HG03045 (cell line): ENCODE measurements at regions not wholly inside any gene's neighbourhood (a gene's known extent, or its start where the extent isn't known, plus 50 kb on each side); places are given as distances from the start of the nearest gene placed in this dataset.

Experiments
- ATAC-seq: cut with Tn5 transposase; IDR thresholded peaks from one replicate; pipeline ENCODE4 v1.9.1; 2021; ENCODE audit warnings: mild to moderate bottlenecking, moderate library complexity; ENCODE audit not compliant: unreplicated experiment

DNA sequence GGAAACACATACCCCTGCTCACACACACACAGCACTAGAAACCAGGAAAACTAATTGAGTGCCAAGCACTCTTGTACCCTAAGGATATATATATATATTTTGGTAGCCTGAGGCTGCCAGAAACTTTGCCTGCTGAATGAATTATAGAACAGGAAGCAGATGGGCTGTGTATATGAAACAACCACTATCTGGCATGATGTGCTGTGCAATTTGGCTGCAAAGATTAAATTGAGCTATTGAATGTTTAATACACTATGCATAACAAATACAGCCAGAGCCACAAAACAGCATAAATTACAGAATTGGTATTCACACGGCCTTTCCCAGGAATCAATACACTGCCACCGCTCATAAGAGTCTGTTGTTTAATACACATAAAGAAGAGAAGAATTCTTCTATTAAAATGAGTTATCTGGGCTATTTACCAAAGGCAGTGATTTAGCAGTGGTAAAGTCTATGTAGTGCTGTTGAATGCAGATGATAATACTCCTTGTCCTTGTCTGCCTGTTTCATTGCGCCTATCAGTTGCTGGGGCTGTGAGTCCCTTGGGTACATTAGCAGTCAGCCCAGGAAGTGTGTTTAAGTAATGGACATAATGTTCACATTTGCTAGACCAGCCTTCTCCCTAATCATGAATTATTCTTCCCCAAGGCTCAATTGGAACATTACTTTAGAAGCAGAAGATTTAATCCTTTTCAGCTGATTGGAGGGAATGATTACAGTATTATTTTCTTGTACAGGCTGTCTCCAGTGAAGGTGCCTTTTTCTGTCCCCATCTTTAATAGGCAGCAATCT is 294.3 kb downstream of the TLE1 start:
- no peak for ATAC-seq

DNA sequence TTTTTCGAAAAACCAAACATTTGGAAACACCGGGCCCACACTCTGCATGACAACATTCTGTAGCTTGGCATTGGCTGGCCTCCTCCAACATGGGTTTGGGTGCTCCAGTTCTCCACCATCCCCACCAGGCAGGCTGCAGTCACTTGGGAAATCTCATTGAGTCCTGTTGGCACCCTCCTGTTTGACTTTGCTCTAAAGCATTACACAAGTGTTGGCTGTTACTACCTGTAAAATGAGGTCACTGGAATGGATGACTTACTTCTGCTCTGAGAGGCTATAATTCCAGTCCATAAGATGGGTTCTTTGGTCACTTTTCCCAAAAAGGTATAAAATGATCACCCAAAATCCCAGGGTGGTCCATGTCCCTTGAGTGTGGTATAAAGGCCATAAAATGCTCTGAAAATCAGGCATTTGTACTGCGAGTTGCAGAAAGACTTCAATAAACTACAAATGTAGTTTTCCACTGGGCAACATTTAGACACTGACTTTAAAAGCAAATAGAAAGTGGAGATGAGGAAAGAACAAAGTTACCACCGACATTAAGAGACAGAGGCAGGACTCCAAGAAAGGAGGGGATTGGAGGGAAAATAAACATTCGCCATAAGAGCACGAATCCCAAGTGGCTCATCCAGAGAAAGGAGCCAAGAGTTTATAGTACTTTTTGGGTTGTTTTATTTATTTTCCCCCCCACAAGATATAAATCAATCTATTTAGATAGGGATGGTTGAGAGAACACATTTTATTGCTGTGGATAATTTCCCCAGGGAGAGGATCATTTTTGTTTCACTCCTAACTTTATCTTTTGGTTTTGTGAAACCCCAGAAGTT is 295.1 kb downstream of the TLE1 start:
- ATAC-seq, result no peak

DNA sequence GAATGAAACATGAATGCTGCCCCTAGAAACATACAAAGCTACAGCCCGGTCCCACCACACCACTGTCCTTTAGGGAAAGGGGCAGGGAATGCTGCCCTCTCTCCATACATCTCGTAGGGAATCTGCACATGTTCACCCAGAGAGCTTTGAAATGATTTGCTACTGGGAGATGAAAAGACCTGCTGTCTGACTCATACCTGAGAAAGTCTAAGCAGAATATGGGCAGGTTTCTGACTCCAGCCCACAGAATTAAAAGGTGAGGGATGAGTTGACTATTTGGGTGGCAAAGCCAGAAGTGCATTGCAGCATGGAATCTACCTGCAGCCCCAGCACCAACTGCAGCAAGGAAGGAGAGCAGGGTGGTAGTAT is 297.9 kb downstream of the TLE1 start:
- ATAC-seq, result no peak

DNA sequence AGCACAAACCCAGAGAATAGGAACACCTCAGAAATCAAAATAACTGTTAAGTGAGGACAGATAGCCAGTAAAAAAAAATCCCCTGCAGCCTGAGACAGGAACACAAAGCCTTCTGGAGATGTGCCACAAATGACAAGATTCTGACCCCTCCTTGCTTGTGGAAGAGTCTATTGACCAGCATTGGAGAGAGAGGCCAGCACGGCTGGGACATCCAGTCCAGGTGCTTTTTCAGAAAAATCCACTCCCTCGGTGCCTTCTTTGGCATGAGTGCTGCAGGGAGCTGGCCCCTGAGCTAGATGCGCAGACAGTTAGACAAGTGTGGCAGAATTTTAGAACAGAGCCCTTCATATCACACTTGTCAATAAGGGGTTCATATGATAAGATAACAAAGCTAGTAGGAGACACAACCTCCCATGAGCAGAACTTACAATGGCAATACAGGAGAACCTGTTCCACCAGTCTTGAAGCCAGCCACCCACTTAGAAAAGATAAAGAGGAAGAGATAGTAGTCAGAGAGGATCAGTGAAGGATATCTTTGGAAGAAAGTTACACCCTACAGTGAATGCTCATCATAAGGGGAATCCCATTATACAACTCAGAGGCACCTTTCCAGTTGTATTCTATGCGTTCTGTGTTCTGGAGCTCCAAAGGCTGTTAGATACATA is 298.4 kb downstream of the TLE1 start:
- ATAC-seq, result no peak

DNA sequence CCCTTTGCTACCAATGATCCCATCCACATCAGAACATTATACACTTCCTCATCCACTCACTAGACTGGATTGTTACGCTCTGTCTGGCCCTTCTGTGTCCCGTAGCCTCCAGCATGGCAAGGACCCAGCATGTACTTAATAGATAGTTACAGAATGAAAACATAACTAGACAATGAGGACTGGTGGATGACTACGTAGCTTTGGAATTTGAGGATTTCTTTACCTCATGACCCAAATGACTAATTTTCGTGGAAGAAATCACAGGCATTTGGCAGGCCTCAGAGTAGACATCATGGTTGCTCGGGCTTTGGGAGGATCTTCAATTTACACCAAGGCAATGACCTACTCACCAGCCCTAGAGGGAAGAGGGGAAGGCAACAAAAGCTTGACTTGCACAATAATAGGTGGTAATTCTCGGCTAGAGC is 299.8 kb downstream of the TLE1 start:
- no peak for ATAC-seq

DNA sequence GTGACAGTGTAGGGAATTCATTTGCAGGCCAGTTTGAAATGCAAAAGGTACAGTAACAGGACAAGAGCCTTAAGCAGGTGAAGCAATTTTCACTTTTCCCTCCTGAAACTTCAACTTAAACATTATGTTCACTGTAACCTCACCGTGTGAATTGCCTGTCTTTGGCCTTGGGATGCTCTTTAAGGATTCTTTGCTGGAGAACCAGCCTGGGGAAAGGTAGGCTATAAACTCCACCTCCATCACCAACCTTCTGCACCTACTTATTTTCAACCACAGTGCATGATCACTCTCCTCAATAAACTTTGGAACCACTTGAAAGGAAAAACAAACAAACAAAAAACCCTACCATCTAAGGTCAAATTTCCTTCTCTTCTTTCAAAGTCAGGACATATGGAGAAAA is 300.5 kb downstream of the TLE1 start:
- no peak for ATAC-seq

DNA sequence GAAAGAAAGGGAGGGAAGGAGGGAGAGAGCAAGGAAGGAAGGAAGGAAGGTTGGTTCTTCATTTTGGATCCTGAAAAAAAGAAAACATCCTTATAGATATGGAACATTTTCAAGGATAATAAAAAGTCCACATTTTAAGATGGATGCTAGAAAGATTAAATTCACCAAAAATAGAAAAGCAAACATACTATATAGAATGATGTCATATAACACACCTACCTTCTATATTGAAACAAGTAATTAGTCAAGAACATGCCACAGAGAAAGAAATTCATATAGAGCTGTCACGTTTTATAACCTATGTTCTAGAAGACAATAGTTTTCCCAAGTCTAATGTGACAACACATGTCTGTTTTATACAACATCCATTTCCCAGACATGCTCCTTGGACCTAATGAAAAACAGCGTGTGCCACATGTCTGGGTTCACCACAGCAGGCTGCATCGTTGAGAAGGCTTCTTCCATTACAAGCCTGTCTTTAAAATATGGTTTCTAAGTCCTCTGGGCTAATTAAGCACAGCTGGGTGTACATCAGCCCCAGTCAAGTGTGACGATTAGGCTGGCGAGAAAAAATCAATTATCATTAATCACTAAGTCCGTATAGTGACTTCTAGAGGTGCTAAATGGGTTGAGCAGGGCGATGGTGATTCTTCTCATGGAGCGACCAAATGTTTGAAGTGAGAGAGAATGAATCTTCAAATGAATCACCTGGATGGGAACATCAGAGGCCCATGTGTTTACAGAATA is 301.8 kb downstream of the TLE1 start:
- ATAC-seq, result no peak

DNA sequence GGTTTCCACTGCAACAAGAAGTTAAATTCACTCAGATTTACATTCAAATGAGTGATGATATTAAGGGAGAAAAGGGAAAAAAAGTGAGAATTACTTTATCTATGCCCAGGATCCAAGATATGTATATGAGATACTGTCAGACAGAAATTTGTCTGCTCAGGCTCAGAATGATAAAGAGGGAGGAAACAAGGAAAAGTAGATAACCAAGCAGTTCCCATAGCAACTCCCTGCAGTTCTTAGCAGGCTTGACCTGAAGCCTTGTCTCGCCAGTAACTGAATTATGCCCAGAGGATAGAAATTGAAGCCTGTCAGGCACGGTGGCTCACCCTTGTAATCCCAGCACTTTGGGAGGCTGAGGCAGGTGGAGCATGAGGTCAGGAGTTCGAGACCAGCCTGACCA is 304.4 kb downstream of the TLE1 start:
- ATAC-seq, result no peak

DNA sequence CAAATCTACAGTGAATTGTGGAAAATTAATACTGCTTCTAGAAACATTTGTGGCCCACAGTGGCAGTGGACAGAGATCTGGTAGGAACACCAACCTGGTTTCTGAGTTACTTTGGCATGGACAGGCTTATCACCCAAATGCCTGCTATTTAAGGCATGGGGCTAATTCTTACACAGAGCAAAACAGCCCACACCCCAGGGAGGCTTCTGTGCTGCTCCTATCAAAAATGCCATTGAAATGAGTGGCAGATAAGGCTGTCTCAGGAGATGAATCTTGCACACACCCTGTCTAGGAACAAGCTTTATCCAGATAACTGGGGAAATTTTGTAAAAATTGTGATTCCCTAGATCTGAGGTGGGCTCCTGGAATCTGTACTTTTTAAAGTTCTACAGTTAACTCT is 307.1 kb downstream of the TLE1 start:
- no peak for ATAC-seq

DNA sequence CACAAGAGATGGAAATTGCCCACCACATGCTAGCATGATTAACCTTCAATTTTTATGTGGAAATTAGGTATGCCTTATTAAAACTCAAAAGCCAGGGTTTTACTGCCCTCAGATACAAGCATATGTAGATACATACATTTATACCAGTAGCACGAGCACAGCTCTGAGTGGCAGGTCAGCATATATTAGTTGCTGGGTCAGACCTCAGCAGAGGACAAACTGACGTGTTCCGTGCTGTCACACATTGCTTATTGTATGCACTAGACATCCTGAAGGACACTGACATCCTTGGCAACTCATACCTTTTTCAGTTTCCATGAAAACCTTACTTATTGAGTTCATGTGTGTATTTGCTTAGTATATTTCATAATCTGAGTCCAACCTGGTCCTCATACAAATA is 307.7 kb downstream of the TLE1 start:
- ATAC-seq, result no peak

DNA sequence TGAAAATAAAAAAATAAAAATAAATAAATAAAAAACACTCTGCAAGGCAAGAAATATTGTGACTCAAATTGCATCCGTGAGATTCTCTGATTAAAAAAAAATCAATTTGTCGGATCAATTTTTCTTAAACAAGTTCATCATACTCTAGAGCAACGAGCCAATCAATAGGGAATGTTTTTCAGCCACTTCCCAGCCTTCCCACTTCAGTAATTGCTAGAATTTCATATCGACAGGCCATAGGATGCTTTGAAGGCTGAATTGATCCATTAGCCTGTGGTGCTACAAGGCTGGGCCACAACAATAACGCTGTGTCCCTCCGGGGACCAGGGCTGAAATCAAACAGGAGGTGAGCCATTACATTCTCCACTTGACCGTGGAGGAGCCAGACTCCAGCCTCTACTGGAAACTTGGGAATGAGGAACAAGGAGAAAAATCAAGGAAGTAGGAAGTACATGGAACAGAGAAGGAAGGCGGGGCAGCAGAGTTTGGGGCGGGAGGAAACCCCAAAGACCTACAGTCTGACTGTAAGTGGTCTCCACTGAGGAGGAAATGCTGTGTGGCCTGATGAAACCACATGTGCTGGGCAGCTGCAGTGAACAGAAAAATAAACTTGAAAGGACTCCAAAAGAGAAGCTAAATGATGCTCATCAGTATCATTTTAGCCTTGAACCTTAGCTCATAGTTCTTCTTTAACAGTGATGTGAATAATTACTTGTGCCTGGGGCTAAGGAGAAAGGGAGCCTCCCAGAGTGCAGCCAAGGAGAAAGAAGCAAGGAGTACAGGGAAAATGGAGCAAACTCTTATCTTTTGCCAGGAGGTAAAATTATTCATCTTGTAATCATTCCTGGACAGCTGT is 308.6 kb downstream of the TLE1 start:
- no peak for ATAC-seq

DNA sequence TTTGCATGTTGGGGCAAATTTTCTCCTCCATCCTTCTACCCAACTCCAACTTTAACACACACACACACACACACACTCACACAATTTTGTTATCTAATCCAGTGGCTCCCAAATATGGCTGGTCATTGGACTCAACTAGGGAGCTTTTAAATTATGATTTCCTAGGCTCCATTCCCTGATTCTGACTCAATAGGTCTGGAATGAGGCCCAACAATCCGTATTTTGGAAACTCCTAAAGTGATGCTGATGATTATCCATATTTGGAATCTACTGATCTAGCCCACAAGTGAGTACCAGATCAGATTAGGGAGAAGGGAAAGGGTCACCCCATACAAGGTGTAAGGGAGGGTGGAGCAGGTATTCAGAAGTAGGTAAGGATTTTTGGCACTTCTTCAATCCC is 309.7 kb downstream of the TLE1 start:
- no peak for ATAC-seq

DNA sequence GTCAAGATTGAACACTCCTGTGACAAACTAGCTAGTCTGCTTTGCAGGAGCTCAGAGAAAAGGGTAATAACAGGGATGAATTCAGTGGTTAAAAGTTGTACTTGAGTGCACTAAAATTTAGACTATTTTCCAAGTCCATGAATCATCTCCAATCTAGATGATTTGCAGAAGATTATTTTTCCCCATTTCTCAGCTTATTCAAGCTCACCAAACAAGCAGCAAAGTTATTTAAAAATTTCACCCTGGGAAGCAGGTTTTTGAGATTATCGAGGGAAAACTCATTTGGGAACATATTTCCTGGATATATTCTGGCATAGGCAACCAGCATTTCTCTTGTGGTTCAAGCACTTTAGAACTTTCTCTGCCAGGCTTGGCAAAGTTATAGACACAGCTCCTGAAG is 311.4 kb downstream of the TLE1 start:
- no peak for ATAC-seq

DNA sequence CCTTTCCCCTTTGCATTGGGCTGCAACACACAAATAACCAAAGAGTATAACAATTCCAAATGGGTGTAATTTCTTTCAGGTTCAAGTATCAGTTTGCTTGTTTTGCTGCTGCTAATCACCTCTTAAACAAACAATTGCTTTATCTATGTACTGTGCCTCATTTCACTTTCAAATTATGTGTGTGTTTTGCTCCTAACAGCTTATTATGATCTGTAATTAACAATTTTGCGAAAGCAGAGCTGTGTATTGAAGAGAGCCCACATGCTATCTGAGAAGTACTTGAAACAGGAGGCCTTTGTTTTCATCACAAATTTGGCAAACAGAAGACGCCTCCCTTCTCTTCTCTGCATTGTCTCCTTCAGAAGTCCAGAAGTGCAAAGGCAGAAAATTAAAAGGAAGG is 312.0 kb downstream of the TLE1 start:
- ATAC-seq, result no peak

DNA sequence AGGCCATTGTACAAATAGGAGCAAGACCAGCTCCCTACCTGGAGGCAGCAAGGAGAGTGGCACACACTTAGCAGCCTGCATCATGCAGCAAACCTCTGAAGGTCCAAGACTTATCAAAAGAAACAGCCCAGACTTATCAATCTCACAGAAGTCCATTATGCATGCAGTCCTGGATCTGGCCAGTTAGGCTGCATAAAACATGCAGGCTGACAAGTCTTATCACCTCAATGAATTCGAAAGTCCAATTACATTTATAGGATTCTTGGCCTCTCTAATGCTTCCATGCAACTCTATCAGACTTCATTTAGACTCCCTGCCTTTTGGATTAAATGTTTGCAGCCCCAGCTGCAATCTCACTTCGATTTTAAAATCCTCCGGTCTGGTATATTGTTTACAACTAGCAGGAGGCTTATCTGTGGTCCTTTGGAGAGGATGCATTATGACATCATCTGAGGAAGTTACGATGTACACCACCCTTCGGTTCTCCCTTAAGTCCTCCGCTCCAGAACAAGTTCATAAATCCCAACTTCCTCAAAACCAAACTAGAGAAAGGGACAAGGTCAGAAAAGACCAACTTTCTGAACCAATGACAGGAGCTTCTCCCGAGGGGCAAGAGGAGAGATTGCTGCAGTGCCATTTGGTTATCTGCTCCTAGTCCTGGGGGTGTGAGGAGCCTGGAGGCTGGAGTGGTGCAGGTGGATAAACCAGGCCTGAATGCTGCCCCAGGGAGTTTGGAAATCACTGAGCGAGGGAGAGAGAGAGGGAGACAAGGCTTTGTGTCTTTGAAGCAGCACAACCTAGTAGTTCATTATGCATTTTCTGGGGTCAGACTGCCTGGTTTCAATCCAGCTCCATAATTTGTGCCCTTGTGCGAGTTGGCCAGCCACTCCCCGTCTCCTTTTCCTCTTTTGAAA is 313.9 kb downstream of the TLE1 start:
- no peak for ATAC-seq

DNA sequence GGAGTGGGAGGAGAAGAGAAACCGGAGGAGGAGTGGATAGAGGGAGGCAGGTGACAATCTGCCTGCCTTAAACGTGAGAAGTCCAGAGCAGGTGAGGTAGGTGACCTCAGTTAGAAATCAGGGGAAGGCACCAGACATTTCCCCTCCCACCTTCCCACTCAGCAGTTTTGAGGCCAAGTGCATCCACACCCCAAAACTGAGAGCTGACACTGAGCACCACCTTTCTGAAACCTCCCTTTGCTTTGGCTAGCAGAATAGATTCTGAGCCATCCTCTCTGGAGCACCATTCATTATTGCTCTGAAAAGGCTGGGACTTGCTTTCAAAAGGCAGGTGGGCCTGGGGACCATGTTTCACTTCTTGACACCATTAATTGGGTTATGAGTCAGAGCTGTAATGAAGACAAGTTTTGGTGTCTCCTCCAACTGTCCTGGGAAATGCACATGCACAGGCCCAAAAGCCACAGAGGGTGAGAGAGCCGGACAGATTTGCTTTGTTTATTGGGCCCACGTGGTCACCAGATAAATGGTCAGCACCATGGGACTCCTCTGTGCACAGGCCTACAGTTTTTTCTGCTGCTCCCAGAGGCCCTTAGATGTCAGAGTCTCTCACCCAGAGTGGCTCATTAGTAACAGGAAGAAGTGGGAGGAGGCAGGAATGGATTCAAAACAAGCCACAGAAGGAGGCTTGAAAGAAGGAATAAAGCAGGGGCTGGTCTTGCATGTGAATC is 314.7 kb downstream of the TLE1 start:
- ATAC-seq, result no peak

DNA sequence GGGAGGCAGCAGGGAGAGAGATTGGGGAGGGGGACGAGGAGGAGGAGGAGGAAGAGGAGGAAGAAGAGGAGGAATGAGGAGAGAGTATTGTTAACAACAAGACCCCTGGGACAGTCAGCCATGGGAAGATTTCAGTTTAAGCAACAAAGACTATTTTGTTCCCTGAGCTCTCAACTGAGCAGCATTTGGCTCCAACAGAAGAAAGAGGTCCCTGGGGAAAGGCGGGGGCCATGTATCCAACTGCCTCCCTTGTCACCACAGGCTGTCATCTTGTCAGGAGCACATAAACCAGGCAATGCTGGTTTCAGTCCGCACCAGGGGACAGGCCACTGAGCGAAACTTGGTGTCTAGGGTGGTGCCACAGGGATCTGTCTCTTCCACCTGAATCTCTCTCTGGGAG is 316.1 kb downstream of the TLE1 start:
- no peak for ATAC-seq

DNA sequence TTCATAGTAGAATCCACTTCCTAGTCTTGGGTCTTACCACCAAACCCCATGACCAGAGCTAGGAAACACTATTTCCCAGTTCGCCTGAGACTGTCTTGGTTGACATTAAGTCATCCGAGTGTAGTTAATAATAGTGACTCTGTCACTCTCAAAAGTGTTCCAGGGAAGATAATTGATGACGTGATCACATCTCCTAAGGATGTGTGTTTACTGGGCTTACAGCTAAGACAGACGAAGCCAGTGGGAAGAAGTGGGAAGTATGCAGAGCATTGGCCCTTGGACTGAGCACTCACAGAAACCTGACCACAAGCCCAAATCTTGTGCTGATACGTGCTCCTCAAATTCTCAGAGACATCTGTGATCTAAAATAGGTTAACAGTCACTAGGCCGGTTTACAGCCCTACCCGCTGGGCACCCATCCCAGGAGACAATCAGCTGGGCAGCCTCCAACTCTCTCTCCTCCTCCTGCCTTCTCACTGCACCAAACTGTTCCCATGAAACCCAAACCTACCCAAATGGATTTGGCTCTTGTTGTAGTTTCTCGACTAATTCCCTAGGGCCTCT is 316.6 kb downstream of the TLE1 start:
- ATAC-seq, result no peak
